ENCODE measurements at regions not wholly inside any gene's neighbourhood (a gene's known extent, or its start where the extent isn't known, plus 50 kb on each side); places are given as distances from the start of the nearest gene placed in this dataset.
"Not testable (repeated sequence)": the region's sequence is repeated elsewhere in the genome, so short reads cannot be mapped to it uniquely, and the experiment has no call there.

DNA sequence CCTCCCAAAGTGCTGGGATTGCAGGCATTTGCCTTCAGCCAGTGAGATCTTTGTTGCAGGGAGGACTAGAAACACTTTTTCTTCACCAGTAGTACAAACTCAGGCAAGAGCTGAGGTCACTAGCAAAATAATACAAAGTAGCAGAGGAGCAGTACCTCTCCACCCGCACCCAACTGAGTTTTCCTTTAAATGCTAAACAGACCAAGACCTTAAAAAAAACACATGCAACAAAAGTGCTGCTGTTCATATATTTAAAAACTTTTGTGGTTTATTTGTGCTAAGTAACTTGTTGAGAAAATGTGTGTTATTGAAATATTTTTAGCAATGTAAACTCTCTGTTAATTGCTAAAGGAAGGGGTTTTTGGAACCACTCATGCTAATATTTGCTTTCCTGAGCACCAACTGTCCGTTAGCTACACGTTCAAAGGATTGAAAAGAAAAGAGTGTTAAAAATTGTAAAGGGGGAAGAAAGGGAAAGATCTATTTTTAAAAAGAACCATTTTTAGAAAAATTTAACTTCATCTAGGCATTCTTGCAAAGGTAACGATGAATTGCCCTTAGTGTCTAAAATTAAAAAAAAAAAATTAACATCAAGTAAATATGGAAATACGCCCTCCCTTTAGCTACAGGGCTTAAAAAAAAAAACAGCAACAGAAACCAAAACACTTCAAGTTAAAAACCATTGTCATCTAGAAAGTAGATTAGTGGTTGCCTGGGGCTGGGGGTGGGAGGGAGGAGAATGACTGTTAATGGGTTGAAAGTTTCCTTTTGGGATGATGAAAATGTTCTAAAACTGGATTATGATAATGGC is 114.0 kb upstream of the KRAS start:
- Histone ChIP-seq H3K27me3 (ENCODE audit: insufficient read depth, low read length) (no peaks in the 10 kb centered on the region), H3K4me1 (ENCODE audit: control insufficient read depth, insufficient read depth, low read length, unreplicated experiment) (no peaks in the 10 kb centered on the region), H3K4me3 (ENCODE audit: low read depth, low read length) (no peak overlapping the region), H3K27ac (ENCODE audit: low read depth, low read length) (no peak overlapping the region), H2AFZ (ENCODE audit: low read length, unreplicated experiment) (no peak overlapping the region), H3K36me3 (ENCODE audit: insufficient read depth, low read length) (no peaks in the 10 kb centered on the region), H3K79me2 (ENCODE audit: control insufficient read depth, insufficient read depth, low read length, unreplicated experiment) (no peaks in the 10 kb centered on the region)

DNA sequence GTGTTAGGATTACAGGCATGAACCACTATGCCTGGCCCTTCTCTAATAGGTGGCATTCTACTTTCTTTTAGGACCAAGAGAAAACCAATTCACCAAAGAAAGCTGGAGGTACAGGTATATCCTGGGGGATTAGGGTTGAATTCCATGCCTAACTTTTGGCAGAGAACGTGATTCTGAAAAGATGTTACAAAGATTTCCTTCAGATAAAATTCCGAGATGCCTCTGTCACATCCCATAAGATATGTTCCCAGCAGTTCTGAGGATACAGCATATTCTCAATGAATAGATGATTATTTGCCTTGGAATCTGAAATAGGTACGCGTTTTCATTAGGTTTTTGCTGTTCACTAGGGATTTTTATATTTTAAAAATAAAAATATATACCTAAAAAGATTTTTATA is 111.9 kb upstream of the KRAS start:
- H3K4me1 ChIP-seq (ENCODE audit: control insufficient read depth, insufficient read depth, low read length, unreplicated experiment), result no peaks in the 10 kb centered on the region
- H3K27ac ChIP-seq (ENCODE audit: low read depth, low read length), result no peak overlapping the region
- H3K27me3 ChIP-seq (ENCODE audit: insufficient read depth, low read length), result no peaks in the 10 kb centered on the region
- no peak overlapping the region for H3K4me3 ChIP-seq (ENCODE audit: low read depth, low read length)
- no peaks in the 10 kb centered on the region for H3K36me3 ChIP-seq (ENCODE audit: insufficient read depth, low read length)
- H3K79me2 ChIP-seq (ENCODE audit: control insufficient read depth, insufficient read depth, low read length, unreplicated experiment), result no peaks in the 10 kb centered on the region
- no peak overlapping the region for H2AFZ ChIP-seq (ENCODE audit: low read length, unreplicated experiment)

DNA sequence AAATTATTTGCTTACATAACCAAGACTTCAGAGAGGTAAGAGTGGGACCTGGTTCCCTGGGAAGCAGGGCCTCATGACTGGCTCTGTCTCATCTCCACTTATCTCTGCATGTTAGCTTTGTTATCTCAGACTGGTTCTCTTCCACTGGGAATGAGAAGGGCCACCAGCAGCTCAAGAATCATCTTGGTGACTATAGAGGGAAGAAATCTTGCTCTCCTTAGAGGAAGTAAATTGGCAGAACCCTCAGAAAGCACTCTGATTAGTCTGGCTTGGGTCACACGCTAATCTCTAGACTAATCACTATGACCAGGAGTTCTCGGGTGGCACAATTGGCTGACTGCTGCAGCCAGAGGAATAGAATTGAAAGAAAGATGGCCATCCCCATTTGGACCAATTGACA is 110.8 kb upstream of the KRAS start:
- H3K79me2 ChIP-seq (ENCODE audit: control insufficient read depth, insufficient read depth, low read length, unreplicated experiment), result no peaks in the 10 kb centered on the region
- no peak overlapping the region for H2AFZ ChIP-seq (ENCODE audit: low read length, unreplicated experiment)
- no peaks in the 10 kb centered on the region for H3K4me1 ChIP-seq (ENCODE audit: control insufficient read depth, insufficient read depth, low read length, unreplicated experiment)
- H3K27ac ChIP-seq (ENCODE audit: low read depth, low read length), result no peak overlapping the region
- H3K27me3 ChIP-seq (ENCODE audit: insufficient read depth, low read length), result no peaks in the 10 kb centered on the region
- H3K4me3 ChIP-seq (ENCODE audit: low read depth, low read length), result no peak overlapping the region
- no peaks in the 10 kb centered on the region for H3K36me3 ChIP-seq (ENCODE audit: insufficient read depth, low read length)

DNA sequence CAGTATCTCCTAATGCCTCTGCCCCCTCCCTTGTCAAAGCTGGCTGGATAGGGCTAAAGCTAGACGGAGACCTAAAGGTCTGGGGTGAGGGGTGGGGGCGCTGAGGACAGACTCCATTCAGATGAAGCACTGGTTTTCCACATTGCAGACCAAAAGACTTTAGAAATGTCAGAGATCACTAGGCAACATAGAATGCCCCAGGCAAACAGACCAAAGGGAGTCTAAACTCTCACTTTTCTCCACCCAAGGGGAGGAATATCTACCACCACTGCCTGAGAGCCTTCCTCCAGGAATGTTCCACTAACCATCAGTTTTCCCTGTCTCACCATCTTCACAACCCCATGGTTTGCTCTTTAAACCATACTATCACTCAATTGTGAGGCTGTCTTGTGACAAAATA is 106.9 kb upstream of the KRAS start:
- no peaks in the 10 kb centered on the region for H3K4me1 ChIP-seq (ENCODE audit: control insufficient read depth, insufficient read depth, low read length, unreplicated experiment)
- no peak overlapping the region for H2AFZ ChIP-seq (ENCODE audit: low read length, unreplicated experiment)
- H3K36me3 ChIP-seq (ENCODE audit: insufficient read depth, low read length), result no peaks in the 10 kb centered on the region
- no peak overlapping the region for H3K4me3 ChIP-seq (ENCODE audit: low read depth, low read length)
- no peak overlapping the region for H3K27ac ChIP-seq (ENCODE audit: low read depth, low read length)
- no peaks in the 10 kb centered on the region for H3K27me3 ChIP-seq (ENCODE audit: insufficient read depth, low read length)
- H3K79me2 ChIP-seq (ENCODE audit: control insufficient read depth, insufficient read depth, low read length, unreplicated experiment), result no peaks in the 10 kb centered on the region

DNA sequence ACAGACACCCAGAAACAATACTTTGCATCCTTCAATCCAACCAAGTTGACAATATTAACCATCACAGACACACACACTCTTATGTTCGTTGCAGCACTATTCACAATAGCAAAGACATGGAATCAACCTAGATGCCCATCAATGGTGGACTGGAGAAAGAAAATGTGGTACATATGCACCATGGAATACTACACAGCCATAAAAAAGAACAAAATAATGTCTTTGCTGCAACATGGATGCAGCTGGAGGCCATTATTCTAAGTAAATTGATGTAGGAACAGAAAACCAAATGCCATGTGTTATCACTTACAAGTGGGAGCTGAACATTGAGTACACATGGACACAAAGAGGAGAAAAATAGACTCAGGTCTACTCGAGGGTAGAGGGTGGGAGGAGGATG is 102.2 kb upstream of the KRAS start:
- not testable (repeated sequence) for H3K27ac ChIP-seq (ENCODE audit: low read depth, low read length); H3K4me1 ChIP-seq (ENCODE audit: control insufficient read depth, insufficient read depth, low read length, unreplicated experiment); H3K36me3 ChIP-seq (ENCODE audit: insufficient read depth, low read length); H3K79me2 ChIP-seq (ENCODE audit: control insufficient read depth, insufficient read depth, low read length, unreplicated experiment); H3K4me3 ChIP-seq (ENCODE audit: low read depth, low read length); H2AFZ ChIP-seq (ENCODE audit: low read length, unreplicated experiment); H3K27me3 ChIP-seq (ENCODE audit: insufficient read depth, low read length)

DNA sequence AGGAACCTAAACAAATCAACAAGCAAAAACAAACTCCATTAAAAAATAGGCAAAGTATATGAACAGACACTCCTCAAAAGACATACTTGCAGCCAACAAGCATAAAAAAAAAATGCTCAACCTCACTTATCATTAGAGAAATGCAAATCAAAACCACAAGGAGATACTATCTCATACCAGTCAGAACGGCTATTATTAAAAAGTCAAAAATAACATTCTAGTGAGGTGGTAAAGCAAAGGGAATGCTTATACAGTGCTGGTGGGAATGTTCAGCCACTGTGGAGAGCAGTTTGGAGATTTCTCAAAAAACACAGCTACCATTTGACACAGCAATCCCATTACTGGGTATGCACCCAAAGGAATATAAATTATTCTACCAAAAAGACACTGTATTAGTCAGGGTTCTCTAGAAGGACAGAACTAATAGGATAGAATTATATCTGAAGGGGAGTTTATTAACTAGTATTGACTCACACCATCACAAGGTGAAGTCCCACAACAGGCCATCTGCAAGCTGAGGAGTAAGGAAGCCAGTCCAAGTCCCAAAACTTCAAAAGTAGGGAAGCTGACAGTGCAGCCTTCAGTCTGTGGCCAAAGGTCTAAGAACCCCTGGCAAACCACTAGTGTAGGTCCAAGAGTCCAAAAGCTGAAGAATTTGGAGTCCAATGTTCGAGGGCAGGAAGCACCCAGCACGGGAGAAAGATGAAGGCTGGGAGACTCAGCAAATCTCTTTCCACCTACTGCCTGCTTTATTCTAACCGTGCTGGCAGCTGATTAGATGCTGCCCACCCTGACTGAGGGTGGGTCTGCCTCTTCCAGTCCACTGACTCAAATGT is 101.6 kb upstream of the KRAS start:
- Histone ChIP-seq H3K27ac (ENCODE audit: low read depth, low read length) (no peak overlapping the region), H3K4me3 (ENCODE audit: low read depth, low read length) (no peak overlapping the region)

DNA sequence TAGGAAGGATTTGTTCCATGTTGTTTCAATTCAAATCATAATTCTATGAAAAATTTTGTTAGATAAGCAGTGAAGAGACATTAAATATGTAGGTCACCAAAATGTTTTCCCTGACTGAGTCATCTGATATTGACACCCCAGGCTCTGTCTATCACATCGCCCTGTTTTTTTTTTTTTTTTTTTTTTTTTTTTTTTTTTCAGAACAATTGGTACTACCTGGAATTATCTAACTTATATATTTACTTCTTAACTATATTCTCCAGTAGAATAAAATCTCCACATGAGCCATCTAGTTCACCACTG is 97.8 kb upstream of the KRAS start:
- Histone ChIP-seq H3K27ac (ENCODE audit: low read depth, low read length) (no peak overlapping the region), H3K27me3 (ENCODE audit: insufficient read depth, low read length) (0 out of 2 replicates have a peak, but pooled peaks cover 6% of the 10 kb centered on the region), H3K4me3 (ENCODE audit: low read depth, low read length) (no peak overlapping the region), H2AFZ (ENCODE audit: low read length, unreplicated experiment) (no peak overlapping the region), H3K4me1 (ENCODE audit: control insufficient read depth, insufficient read depth, low read length, unreplicated experiment) (no peaks in the 10 kb centered on the region), H3K79me2 (ENCODE audit: control insufficient read depth, insufficient read depth, low read length, unreplicated experiment) (no peaks in the 10 kb centered on the region), H3K36me3 (ENCODE audit: insufficient read depth, low read length) (no peaks in the 10 kb centered on the region)

More for the DNA sequence above, 101.6 kb upstream of the KRAS start:
- H3K36me3 ChIP-seq (ENCODE audit: insufficient read depth, low read length), result no peaks in the 10 kb centered on the region
- 0 out of 2 replicates have a peak, but pooled peaks cover 6% of the 10 kb centered on the region for H3K27me3 ChIP-seq (ENCODE audit: insufficient read depth, low read length)
- no peak overlapping the region for H2AFZ ChIP-seq (ENCODE audit: low read length, unreplicated experiment)
- H3K4me1 ChIP-seq (ENCODE audit: control insufficient read depth, insufficient read depth, low read length, unreplicated experiment), result no peaks in the 10 kb centered on the region
- no peaks in the 10 kb centered on the region for H3K79me2 ChIP-seq (ENCODE audit: control insufficient read depth, insufficient read depth, low read length, unreplicated experiment)

DNA sequence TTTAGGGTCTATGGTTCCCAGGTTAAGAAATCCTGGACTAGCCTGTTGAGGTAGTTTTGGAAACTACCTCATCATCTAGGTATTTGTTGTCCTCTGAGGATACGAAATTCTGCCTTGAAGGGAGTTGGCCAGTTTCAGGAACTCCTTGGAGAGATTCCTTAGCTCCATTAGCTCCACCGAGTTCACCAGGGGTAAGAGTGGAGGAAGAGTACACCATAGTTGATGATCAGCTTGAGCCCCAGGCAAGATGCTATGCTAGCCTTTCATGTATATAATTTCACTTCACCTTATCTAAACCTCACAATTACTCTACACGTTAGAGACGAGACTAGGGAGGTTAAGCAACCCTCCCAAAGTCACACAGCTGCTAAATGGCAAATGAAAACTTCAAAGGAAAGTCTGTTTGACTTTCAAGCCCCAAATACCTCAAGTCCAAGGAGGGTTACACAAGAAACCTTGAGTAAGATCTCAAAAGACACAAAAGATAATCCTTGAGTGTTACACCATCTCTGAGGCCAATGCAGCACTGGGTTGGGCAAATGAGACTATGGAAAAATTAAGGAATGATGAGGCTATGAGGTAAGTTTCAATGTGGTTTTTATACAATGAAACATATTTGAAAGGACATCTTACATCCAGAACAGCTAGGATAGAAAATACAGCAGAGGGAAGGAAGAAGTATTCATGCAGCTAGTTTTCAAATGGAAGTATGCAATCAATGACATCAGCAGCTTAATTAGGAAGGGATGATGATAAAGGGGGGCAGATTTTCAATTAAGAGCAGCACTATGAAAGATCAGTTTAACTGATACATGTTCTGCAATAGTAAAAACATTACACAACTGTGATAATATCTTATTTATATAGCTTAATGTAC is 97.2 kb upstream of the KRAS start:
- H3K36me3 ChIP-seq (ENCODE audit: insufficient read depth, low read length), result no peaks in the 10 kb centered on the region
- H3K27me3 ChIP-seq (ENCODE audit: insufficient read depth, low read length), result 0 out of 2 replicates have a peak, but pooled peaks cover 6% of the 10 kb centered on the region
- no peak overlapping the region for H3K27ac ChIP-seq (ENCODE audit: low read depth, low read length)
- H2AFZ ChIP-seq (ENCODE audit: low read length, unreplicated experiment), result no peak overlapping the region
- H3K4me3 ChIP-seq (ENCODE audit: low read depth, low read length), result no peak overlapping the region
- H3K79me2 ChIP-seq (ENCODE audit: control insufficient read depth, insufficient read depth, low read length, unreplicated experiment), result no peaks in the 10 kb centered on the region
- no peaks in the 10 kb centered on the region for H3K4me1 ChIP-seq (ENCODE audit: control insufficient read depth, insufficient read depth, low read length, unreplicated experiment)

DNA sequence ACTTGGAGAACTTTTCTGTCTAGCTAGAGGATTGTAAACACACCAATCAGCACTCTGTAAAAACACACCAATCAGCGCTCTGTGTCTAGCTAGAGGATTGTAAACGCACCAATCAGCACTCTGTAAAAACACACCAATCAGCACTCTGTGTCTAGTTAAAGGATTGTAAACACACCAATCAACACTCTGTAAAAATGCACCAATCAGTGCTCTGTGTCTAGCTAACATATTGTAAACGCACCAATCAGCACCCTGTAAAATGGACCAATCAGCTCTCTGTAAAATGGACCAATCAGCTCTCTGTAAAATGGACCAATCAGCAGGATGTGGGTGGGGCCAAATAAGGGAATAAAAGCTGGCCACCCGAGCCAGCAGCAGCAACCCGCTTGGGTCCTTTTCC is 91.1 kb upstream of the KRAS start:
- H3K27ac ChIP-seq (ENCODE audit: low read depth, low read length), result not testable (repeated sequence)

DNA sequence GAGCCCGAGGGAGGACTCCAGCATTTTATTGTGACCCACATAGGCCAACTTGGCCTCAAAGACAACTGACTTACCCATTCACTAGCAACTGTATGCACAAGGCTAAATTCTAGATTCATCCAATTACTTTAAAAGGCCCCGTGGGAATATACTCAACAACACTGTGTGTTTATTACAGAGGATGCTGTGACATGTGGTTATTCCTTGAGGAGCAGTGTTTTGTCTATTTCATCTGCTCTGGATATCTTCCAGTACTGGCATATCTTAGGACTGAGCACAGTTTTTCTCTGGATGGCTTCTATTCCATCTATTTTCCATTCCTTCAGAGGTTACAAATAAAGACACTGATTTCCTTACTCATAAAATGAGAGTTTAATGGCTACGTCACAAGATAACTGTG is 87.2 kb upstream of the KRAS start:
- Histone ChIP-seq H3K36me3 (ENCODE audit: insufficient read depth, low read length) (no peaks in the 10 kb centered on the region), H3K4me1 (ENCODE audit: control insufficient read depth, insufficient read depth, low read length, unreplicated experiment) (peaks cover 8% of the 10 kb centered on the region), H3K79me2 (ENCODE audit: control insufficient read depth, insufficient read depth, low read length, unreplicated experiment) (no peaks in the 10 kb centered on the region), H3K27me3 (ENCODE audit: insufficient read depth, low read length) (no peaks in the 10 kb centered on the region), H3K27ac (ENCODE audit: low read depth, low read length) (no peak overlapping the region), H3K4me3 (ENCODE audit: low read depth, low read length) (no peak overlapping the region), H2AFZ (ENCODE audit: low read length, unreplicated experiment) (no peak overlapping the region)

More for the DNA sequence above, 91.1 kb upstream of the KRAS start:
- not testable (repeated sequence) for H3K79me2 ChIP-seq (ENCODE audit: control insufficient read depth, insufficient read depth, low read length, unreplicated experiment); H3K4me1 ChIP-seq (ENCODE audit: control insufficient read depth, insufficient read depth, low read length, unreplicated experiment); H3K27me3 ChIP-seq (ENCODE audit: insufficient read depth, low read length); H3K4me3 ChIP-seq (ENCODE audit: low read depth, low read length); H3K36me3 ChIP-seq (ENCODE audit: insufficient read depth, low read length); H2AFZ ChIP-seq (ENCODE audit: low read length, unreplicated experiment)

All from ACC112 (cell line).